Endodermal cell (in vitro differentiated cells): ENCODE measurements at regions not wholly inside any gene's neighbourhood (a gene's known extent, or its start where the extent isn't known, plus 50 kb on each side); places are given as distances from the start of the nearest gene placed in this dataset.

Source experiments
- DNase-seq: peaks from one replicate; pipeline ENCODE4 v3.0.0-alpha.2; 2017
- H3K27ac ChIP-seq: 2 replicates; pipeline ENCODE4 v1.5.1; 2013; ENCODE audit warnings: mild to moderate bottlenecking, low read depth, low read length, moderate library complexity
- H3K27me3 ChIP-seq: 2 replicates; pipeline ENCODE4 v1.6.1; 2013; ENCODE audit warnings: mild to moderate bottlenecking, low read length, moderate library complexity; ENCODE audit not compliant: insufficient read depth, control insufficient read depth, poor library complexity, severe bottlenecking
- H3K36me3 ChIP-seq: 2 replicates; pipeline ENCODE4 v1.7.0; 2013; ENCODE audit warnings: mild to moderate bottlenecking, low read length, moderate library complexity; ENCODE audit not compliant: control insufficient read depth, insufficient read depth
- H3K4me1 ChIP-seq: one replicate; pipeline ENCODE4 v1.7.0; 2013; ENCODE audit warnings: low read length; ENCODE audit not compliant: control insufficient read depth, insufficient read depth
- H3K4me3 ChIP-seq: 2 replicates; pipeline ENCODE4 v1.5.1; 2013; ENCODE audit warnings: mild to moderate bottlenecking, low read length, moderate library complexity
- H3K9ac ChIP-seq: 2 replicates; pipeline ENCODE4 v1.6.1; 2013; ENCODE audit warnings: mild to moderate bottlenecking, low read length, moderate library complexity; ENCODE audit not compliant: poor library complexity, severe bottlenecking; ENCODE audit errors: extremely low read depth
- H3K9me3 ChIP-seq: 2 replicates; pipeline ENCODE4 v1.6.1; 2013; ENCODE audit warnings: mild to moderate bottlenecking, low read length, moderate library complexity; ENCODE audit not compliant: control insufficient read depth
- H3K27ac Mint-ChIP-seq: 2 replicates; pipeline ENCODE4 v1.8.0; 2020; ENCODE audit warnings: mixed read lengths
- H3K27me3 Mint-ChIP-seq: 2 replicates; pipeline ENCODE4 v1.8.0; 2021; ENCODE audit warnings: mild to moderate bottlenecking, mixed read lengths; ENCODE audit not compliant: insufficient read depth
- H3K36me3 Mint-ChIP-seq: 2 replicates; pipeline ENCODE4 v1.8.0; 2020; ENCODE audit warnings: low read depth, mixed read lengths
- H3K4me1 Mint-ChIP-seq: 2 replicates; pipeline ENCODE4 v1.8.0; 2020; ENCODE audit warnings: mixed read lengths
- H3K4me3 Mint-ChIP-seq: 2 replicates; pipeline ENCODE4 v1.8.0; 2020; ENCODE audit warnings: mild to moderate bottlenecking, moderate library complexity, mixed read lengths
- H3K9me3 Mint-ChIP-seq: 2 replicates; pipeline ENCODE4 v1.8.0; 2020; ENCODE audit warnings: mild to moderate bottlenecking, mixed read lengths
- WGBS, 2 experiments: methylation state at CpG; one replicate each; pipeline versions ENCODE4 v1.1.5 to v1.1.7; 2013; ENCODE audit warnings: missing lambda C conversion rate in 2 of 2, mixed read lengths in 1 of 2; ENCODE audit not compliant: insufficient coverage in 1 of 2, insufficient read length in 1 of 2; 5-methylcytosine and 5-hydroxymethylcytosine counted together
- TF ChIP-seq, protein P1 (sequence below): fragments of 200-600 bp; sonication (generic); conservative IDR thresholded peaks from 2 replicates; pipeline ENCODE4 v1.5.0; 2021; ENCODE audit warnings: antibody characterized with exemption, mild to moderate bottlenecking

DNA sequence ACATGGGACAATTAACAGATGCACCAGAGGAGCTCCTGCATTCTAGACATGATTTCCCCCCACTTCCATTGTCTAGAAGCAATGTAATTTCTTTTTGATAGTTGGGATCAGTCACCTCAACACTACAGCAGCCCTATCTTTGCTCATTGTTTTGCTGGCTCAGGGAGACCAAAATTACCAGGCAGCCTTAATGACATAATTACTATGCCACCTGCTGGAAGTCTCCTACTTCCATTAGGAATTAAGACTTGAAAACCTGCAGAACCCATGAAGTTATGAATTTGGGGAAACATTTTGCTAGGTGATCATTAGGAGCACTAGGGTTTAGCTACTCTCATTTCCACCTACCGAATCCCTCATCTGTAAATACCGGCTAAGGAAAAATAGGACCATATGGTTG is 312.0 kb upstream of the CA10 start:
- Histone ChIP-seq H3K9me3 (peaks cover 11% of the 10 kb centered on the region), H3K27ac (no peak overlapping the region), H3K36me3 (no peaks in the 10 kb centered on the region), H3K27me3 (no peaks in the 10 kb centered on the region), H3K9ac (no peak overlapping the region), H3K4me1 (no peaks in the 10 kb centered on the region), H3K4me3 (no peak overlapping the region)
- 83 to 100% methylated on average over 2 of the region's 2 CpGs for WGBS, 2 experiments
- no peak for DNase-seq
- Mint-ChIP-seq H3K4me3 (no peak overlapping the region), H3K9me3 (peaks cover 12% of the 10 kb centered on the region), H3K36me3 (no peaks in the 10 kb centered on the region), H3K4me1 (no peaks in the 10 kb centered on the region), H3K27ac (no peak overlapping the region), H3K27me3 (no peaks in the 10 kb centered on the region)
- TF ChIP-seq, protein P1, sequence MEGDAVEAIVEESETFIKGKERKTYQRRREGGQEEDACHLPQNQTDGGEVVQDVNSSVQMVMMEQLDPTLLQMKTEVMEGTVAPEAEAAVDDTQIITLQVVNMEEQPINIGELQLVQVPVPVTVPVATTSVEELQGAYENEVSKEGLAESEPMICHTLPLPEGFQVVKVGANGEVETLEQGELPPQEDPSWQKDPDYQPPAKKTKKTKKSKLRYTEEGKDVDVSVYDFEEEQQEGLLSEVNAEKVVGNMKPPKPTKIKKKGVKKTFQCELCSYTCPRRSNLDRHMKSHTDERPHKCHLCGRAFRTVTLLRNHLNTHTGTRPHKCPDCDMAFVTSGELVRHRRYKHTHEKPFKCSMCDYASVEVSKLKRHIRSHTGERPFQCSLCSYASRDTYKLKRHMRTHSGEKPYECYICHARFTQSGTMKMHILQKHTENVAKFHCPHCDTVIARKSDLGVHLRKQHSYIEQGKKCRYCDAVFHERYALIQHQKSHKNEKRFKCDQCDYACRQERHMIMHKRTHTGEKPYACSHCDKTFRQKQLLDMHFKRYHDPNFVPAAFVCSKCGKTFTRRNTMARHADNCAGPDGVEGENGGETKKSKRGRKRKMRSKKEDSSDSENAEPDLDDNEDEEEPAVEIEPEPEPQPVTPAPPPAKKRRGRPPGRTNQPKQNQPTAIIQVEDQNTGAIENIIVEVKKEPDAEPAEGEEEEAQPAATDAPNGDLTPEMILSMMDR = peak; percentile 53

DNA sequence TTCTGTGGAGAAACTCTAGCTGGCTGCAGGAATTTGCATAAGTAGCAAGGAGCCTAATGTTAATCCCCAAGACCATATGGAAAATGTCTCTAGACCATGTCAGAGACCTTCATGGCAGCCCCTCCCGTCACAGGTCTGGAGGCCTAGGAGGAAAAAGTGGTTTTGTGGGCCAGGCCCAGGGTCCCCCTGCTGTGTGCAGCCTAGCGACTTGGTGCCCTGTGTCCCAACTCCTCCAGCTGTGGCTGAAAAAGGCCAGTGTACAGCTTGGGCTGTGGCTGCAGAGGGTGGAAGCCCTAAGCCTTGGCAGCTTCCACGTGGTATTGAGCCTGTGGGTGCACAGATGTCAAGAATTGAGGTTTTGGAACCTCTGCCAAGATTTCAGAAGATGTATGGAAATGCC is 306.9 kb upstream of the CA10 start:
- Histone ChIP-seq H3K9ac (no peak overlapping the region), H3K4me3 (no peak overlapping the region), H3K36me3 (no peaks in the 10 kb centered on the region), H3K4me1 (no peaks in the 10 kb centered on the region), H3K27me3 (no peaks in the 10 kb centered on the region), H3K27ac (no peak overlapping the region), H3K9me3 (peaks cover 35% of the 10 kb centered on the region)
- TF ChIP-seq, protein P1 = no peak
- no peaks in the 10 kb centered on the region for H3K36me3 Mint-ChIP-seq
- H3K9me3 Mint-ChIP-seq = peaks cover 30% of the 10 kb centered on the region
- no peaks in the 10 kb centered on the region for H3K27me3 Mint-ChIP-seq
- no peak overlapping the region for H3K27ac Mint-ChIP-seq
- no peaks in the 10 kb centered on the region for H3K4me1 Mint-ChIP-seq
- 68 to 70% methylated on average over 2 to 3 of the region's 3 CpGs for WGBS, 2 experiments
- DNase-seq = no peak
- no peak overlapping the region for H3K4me3 Mint-ChIP-seq

DNA sequence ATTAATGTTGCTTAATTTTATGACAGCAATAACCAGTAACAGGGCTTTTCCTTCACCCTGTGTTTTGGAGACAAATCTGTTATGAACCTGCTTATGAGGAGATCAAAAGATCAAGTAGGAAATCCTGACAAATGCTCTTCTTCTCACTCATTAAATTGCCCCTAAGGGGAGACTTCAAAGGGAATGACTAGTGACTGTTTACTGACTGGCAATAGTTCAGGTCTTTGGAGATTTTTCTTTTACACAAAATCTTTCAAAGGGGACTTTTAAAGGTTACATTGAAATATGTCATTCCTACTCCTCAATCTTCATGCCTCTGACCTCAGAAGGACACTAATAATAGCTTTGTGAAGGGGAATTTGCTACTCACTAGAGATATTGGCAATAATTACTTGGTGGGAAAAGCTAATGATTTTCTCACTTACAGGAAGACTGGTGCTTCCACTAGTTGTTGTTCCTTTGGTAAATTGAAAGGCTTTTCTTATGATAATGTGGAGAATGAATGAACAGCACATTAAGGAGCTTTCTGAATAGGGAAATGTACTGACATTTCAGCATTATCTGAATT is 292.9 kb upstream of the CA10 start:
- H3K27me3 ChIP-seq = no peaks in the 10 kb centered on the region
- no peaks in the 10 kb centered on the region for H3K36me3 ChIP-seq
- TF ChIP-seq, protein P1 = no peak
- Mint-ChIP-seq H3K27ac (no peak overlapping the region), H3K9me3 (no peaks in the 10 kb centered on the region), H3K4me3 (no peak overlapping the region), H3K4me1 (no peaks in the 10 kb centered on the region), H3K27me3 (no peaks in the 10 kb centered on the region), H3K36me3 (no peaks in the 10 kb centered on the region)
- H3K27ac ChIP-seq = no peak overlapping the region
- H3K4me1 ChIP-seq = no peaks in the 10 kb centered on the region
- DNase-seq = no peak
- H3K9ac ChIP-seq = no peak overlapping the region
- H3K9me3 ChIP-seq = peaks cover 34% of the 10 kb centered on the region
- H3K4me3 ChIP-seq = no peak overlapping the region
